ENCODE measurements at regions not wholly inside any gene's neighbourhood (a gene's known extent, or its start where the extent isn't known, plus 50 kb on each side); places are given as distances from the start of the nearest gene placed in this dataset.

DNA sequence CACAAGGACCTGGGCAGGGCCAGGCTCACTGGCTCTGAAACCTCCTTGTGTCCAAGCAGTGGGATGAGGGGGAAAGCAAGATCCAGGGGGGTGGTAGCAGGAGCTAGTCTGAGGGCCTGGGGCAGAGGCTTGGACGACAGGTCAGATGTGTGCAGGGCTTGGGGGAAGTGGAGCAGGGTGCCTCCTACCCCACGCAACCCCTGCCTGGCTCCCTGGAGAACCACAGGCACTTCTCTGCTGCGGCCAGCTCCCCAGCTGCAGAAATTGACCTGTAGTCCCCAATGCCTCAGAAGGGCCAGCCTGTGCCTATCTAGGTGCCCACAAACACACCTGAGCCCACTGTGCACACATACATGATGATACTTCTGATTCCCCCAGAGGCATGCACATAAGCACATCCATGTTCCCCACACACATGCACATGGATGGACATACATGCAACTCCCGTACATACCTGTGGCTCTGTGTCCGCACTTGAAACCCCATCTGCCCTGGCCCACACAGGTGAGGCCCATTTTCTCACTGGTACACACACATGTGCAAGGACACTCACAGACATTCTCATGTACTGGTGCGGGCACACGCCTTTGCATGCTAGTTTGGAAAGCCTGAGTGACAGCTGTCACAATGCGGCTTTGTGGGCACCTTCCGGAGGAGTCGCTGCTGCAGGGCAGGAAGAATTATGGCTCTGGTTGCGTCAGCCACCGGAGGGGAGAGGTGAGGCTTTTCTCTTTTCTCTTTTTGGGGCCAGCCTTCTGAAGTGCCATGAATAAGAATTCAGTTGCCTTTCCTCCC, 247.2 kb upstream of the CSF3R start:
- H3K4me3 ChIP-seq: no peak overlapping the region
- H3K9me3 ChIP-seq: no peaks in the 10 kb centered on the region
- no peak overlapping the region for H3K27ac ChIP-seq
- WGBS, 5 donors: 59 to 74% (median 69%) methylated on average over 11 to 12 of the region's 12 CpGs
- no peaks in the 10 kb centered on the region for H3K36me3 ChIP-seq
- peaks cover 0 to 61% (median 6%) of the 10 kb centered on the region in 3 donors for H3K27me3 ChIP-seq
- no peak for DNase-seq
- intact Hi-C loops (cut with DNase I; ENCODE audit: low total_unique reads): no loop called here
- no peaks in the 10 kb centered on the region for H3K4me1 ChIP-seq
- TF ChIP-seq, protein P1, sequence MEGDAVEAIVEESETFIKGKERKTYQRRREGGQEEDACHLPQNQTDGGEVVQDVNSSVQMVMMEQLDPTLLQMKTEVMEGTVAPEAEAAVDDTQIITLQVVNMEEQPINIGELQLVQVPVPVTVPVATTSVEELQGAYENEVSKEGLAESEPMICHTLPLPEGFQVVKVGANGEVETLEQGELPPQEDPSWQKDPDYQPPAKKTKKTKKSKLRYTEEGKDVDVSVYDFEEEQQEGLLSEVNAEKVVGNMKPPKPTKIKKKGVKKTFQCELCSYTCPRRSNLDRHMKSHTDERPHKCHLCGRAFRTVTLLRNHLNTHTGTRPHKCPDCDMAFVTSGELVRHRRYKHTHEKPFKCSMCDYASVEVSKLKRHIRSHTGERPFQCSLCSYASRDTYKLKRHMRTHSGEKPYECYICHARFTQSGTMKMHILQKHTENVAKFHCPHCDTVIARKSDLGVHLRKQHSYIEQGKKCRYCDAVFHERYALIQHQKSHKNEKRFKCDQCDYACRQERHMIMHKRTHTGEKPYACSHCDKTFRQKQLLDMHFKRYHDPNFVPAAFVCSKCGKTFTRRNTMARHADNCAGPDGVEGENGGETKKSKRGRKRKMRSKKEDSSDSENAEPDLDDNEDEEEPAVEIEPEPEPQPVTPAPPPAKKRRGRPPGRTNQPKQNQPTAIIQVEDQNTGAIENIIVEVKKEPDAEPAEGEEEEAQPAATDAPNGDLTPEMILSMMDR (IDR thresholded peaks at IDR 0.05): no peak
- TF ChIP-seq POLR2A (IDR thresholded peaks at IDR 0.05) (no peak), POLR2AphosphoS5 (IDR thresholded peaks at IDR 0.05) (no peak), EP300 (IDR thresholded peaks at IDR 0.05) (no peak)

DNA sequence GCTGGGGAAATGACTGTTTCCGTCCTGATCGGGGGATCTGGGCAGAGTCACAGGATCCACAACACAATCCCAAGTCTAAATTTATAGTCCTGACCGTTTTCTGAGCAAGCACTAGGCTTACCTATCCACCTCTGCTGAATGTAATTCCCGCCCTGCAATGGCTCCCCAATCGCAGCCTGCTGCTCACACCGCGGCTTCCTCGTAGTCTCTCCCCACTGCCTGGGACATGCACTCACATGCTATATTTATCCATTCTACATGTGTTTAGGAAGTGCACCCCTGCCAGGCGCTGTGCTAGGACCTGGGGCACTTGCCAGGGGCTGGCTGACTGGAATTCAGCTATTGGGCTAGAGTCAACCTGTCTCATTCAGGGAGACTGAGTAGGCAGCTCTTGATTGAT, 246.6 kb upstream of the CSF3R start:
- intact Hi-C loops (cut with DNase I; ENCODE audit: low total_unique reads): no loop called here
- no peak overlapping the region for H3K27ac ChIP-seq
- peaks cover 0 to 55% (median 6%) of the 10 kb centered on the region in 3 donors for H3K27me3 ChIP-seq
- no peaks in the 10 kb centered on the region for H3K9me3 ChIP-seq
- H3K36me3 ChIP-seq: no peaks in the 10 kb centered on the region
- no peak for TF ChIP-seq POLR2AphosphoS5 (IDR thresholded peaks at IDR 0.05)
- TF ChIP-seq, protein P1 (IDR thresholded peaks at IDR 0.05): no peak
- no peak for TF ChIP-seq EP300 (IDR thresholded peaks at IDR 0.05)
- TF ChIP-seq POLR2A (IDR thresholded peaks at IDR 0.05): no peak
- DNase-seq: no peak
- no peaks in the 10 kb centered on the region for H3K4me1 ChIP-seq
- H3K4me3 ChIP-seq: no peak overlapping the region
- 56 to 69% (median 68%) methylated on average over 9 of the region's 9 CpGs for WGBS, 5 donors

DNA sequence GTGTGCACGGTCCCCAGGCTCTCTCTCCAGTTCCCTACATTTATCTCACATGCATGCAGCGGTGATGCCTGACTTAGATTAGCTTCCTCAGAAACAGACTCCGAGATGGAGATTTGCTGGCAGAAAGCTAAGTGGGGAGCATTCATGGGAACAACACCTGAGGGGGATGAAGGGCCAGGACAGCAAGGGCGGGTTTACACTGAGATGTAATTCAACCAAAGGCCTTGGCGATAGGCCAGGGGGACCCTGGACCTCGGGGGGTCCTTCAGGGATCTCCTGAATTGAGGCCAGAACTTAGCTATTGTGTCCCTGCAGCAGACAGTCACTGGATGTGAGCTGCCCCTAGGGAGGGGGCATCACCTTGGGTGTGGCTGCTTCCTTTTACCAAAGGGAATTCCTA, 246.1 kb upstream of the CSF3R start:
- Histone ChIP-seq H3K27ac (no peak overlapping the region), H3K9me3 (no peaks in the 10 kb centered on the region), H3K4me3 (no peak overlapping the region), H3K36me3 (no peaks in the 10 kb centered on the region), H3K27me3 (peaks cover 0 to 50% (median 6%) of the 10 kb centered on the region in 3 donors), H3K4me1 (no peaks in the 10 kb centered on the region)
- DNase-seq: no peak
- intact Hi-C loops (cut with DNase I; ENCODE audit: low total_unique reads): no loop called here
- no peak for TF ChIP-seq POLR2AphosphoS5 (IDR thresholded peaks at IDR 0.05)
- TF ChIP-seq EP300 (IDR thresholded peaks at IDR 0.05): no peak
- TF ChIP-seq POLR2A (IDR thresholded peaks at IDR 0.05): no peak
- TF ChIP-seq, protein P1 (IDR thresholded peaks at IDR 0.05): no peak
- WGBS, 5 donors: 56 to 73% (median 68%) methylated on average over 6 of the region's 6 CpGs

DNA sequence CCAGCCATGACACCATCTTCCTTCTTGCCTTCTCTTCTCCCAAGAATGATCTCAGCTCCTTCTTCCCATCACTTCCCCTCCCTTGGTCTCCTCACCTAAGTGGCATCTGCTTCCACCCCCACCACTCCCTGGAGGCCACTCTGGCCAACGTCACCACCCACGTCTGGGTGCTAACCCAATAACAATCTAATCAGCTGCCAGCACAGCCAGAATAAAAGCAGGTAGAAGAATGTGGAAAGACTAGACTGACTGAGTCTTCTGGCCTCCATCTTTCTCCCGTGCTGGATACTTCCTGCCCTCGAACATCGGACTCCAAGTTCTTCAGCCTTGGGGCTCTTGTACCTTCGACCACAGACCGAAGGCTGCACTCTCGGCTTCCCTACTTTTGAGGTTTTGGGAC, 245.3 kb upstream of the CSF3R start:
- Histone ChIP-seq H3K27ac (no peak overlapping the region), H3K36me3 (no peaks in the 10 kb centered on the region), H3K4me1 (no peaks in the 10 kb centered on the region), H3K4me3 (no peak overlapping the region), H3K9me3 (no peaks in the 10 kb centered on the region), H3K27me3 (peaks cover 0 to 45% (median 6%) of the 10 kb centered on the region in 3 donors)
- no peak for DNase-seq
- TF ChIP-seq, protein P1 (IDR thresholded peaks at IDR 0.05): no peak
- TF ChIP-seq POLR2A (IDR thresholded peaks at IDR 0.05) (no peak), EP300 (IDR thresholded peaks at IDR 0.05) (no peak), POLR2AphosphoS5 (IDR thresholded peaks at IDR 0.05) (no peak)
- intact Hi-C loops (cut with DNase I; ENCODE audit: low total_unique reads): no loop called here
- WGBS, 5 donors: 71 to 81% (median 75%) methylated on average over 7 to 8 of the region's 8 CpGs
